A549 (cell line): ENCODE measurements at regions not wholly inside any gene's neighbourhood (a gene's known extent, or its start where the extent isn't known, plus 50 kb on each side); places are given as distances from the start of the nearest gene placed in this dataset.

Experiments used
- CEBPB ChIP-seq, 2 experiments: fragments of >200 bp in 1 of 2; sonication (Bioruptor Twin) in 1 of 2; formaldehyde crosslinking in 1 of 2; IDR thresholded peaks; 2 replicates each; pipeline ENCODE4 v1.6.1; 2012 to 2016
- HMGXB4 ChIP-seq: fragments of 250-450 bp; sonication (Bioruptor Pico); IDR thresholded peaks from 2 replicates; pipeline ENCODE4 v1.5.0; 2021; ENCODE audit warnings: mild to moderate bottlenecking, moderate library complexity, borderline replicate concordance

GRCh38 chr4:18582841-18583240, 561.3 kb upstream of the LCORL start:
- TF ChIP-seq HMGXB4 = no peak
- TF ChIP-seq CEBPB (IDR thresholded peaks at IDR 0.05) = no peak
